Activated naive CD4-positive, alpha-beta T cell treated with anti-CD3 and anti-CD28 coated beads, Interleukin-2, amount 50 U/mL, for 16 hours (primary cell): ENCODE measurements at regions not wholly inside any gene's neighbourhood (a gene's known extent, or its start where the extent isn't known, plus 50 kb on each side); places are given as distances from the start of the nearest gene placed in this dataset.

ENCODE experiments used
- DNase-seq: peaks from one replicate; pipeline ENCODE4 v3.0.0-alpha.2; 2020

GRCh38 chr20:20992686-20993360 is 113.3 kb downstream of the LINC00237 start:
- DNase-seq = no peak

- no peak for DNase-seq
Measured at GRCh38 chr20:20992277-20992676, 113.9 kb downstream of the LINC00237 start.

GRCh38 chr20:20989081-20989480 is 117.1 kb downstream of the LINC00237 start:
- DNase-seq = no peak

- no peak for DNase-seq
Measured at GRCh38 chr20:20979934-20980333, 126.2 kb downstream of the LINC00237 start.

GRCh38 chr20:20977786-20978185 is 128.4 kb downstream of the LINC00237 start:
- DNase-seq = no peak

GRCh38 chr20:20972490-20972889 is 133.7 kb downstream of the LINC00237 start:
- DNase-seq = no peak

GRCh38 chr20:20971810-20972209 is 134.3 kb downstream of the LINC00237 start:
- DNase-seq = no peak

GRCh38 chr20:20970841-20971240 is 135.3 kb downstream of the LINC00237 start:
- no peak for DNase-seq

GRCh38 chr20:20969701-20970280 is 136.4 kb downstream of the LINC00237 start:
- no peak for DNase-seq

GRCh38 chr20:20967564-20968184 is 138.5 kb downstream of the LINC00237 start:
- DNase-seq = no peak

- DNase-seq = no peak
Measured at GRCh38 chr20:20966171-20966570, 140.0 kb downstream of the LINC00237 start.

- DNase-seq = no peak
Measured at GRCh38 chr20:20959031-20959755, 147.0 kb downstream of the LINC00237 start.

- DNase-seq = no peak
Measured at GRCh38 chr20:20956513-20956931, 149.6 kb downstream of the LINC00237 start.

- no peak for DNase-seq
Measured at GRCh38 chr20:20955892-20956291, 150.3 kb downstream of the LINC00237 start.

GRCh38 chr20:20953738-20954618 is 152.2 kb downstream of the LINC00237 start:
- DNase-seq = no peak

- no peak for DNase-seq
Measured at GRCh38 chr20:20950620-20951019, 155.5 kb downstream of the LINC00237 start.

- DNase-seq = no peak
Measured at GRCh38 chr20:20946122-20946759, 159.9 kb downstream of the LINC00237 start.

- DNase-seq = no peak
Measured at GRCh38 chr20:20941468-20941889, 164.7 kb downstream of the LINC00237 start.

GRCh38 chr20:20939006-20939405 is 167.2 kb downstream of the LINC00237 start:
- no peak for DNase-seq

GRCh38 chr20:20938599-20938998 is 167.6 kb downstream of the LINC00237 start:
- DNase-seq = no peak

GRCh38 chr20:20938131-20938530 is 168.0 kb downstream of the LINC00237 start:
- DNase-seq = no peak
